ENCODE measurements at regions not wholly inside any gene's neighbourhood (a gene's known extent, or its start where the extent isn't known, plus 50 kb on each side); places are given as distances from the start of the nearest gene placed in this dataset.
A peak's percentile ranks its signal among the peaks of the same experiment; 100 is the strongest.

DNA sequence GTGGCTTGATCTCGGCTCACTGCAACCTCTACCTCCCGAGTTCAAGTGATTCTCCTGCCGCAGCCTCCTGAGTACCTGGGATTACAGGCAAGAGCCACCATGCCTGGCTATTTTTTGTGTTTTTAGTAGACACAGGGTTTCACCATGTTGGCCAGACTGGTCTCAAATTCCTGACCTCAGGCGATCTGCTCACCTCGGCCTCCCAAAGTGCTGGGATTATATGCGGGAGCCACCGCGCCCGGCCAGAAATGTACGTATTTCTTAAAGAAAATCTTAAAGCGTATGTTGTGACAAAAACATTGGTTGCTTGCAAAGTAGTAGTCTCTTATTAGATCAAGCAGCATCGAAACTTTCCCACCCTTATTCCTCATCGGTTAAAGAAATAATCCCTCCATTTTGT, 748.9 kb upstream of the NR2F2 start:
- Histone ChIP-seq H3K27me3 (ENCODE audit: control insufficient read depth, insufficient read depth, low read length) (no peaks in the 10 kb centered on the region), H3K36me3 (replicated peaks; ENCODE audit: control insufficient read depth, insufficient read depth, low read length) (no peaks in the 10 kb centered on the region), H3K4me3 (ENCODE audit: insufficient read depth, low read depth, low read length) (no peak overlapping the region)
- no peak for DNase-seq

DNA sequence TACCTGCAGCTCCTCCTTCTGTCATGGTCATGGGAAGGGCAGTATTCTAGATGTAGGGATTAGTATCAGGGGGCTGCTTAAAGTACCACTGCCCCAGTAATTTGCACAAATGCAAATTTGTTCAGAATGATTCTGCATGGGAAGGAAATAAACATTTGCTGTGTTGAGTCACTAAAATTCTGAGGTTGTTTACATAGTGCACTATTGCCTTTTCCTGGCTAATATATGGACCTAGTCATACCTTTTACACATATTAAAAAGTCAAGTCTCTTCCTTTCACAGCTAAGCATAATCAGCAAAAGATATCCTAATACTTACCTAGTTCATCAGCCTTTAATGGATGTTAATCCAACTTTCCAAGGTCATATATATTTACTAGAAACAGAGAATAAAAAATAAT, 746.4 kb upstream of the NR2F2 start:
- Histone ChIP-seq H3K36me3 (replicated peaks; ENCODE audit: control insufficient read depth, insufficient read depth, low read length) (no peaks in the 10 kb centered on the region), H3K4me3 (ENCODE audit: insufficient read depth, low read depth, low read length) (no peak overlapping the region), H3K27me3 (ENCODE audit: control insufficient read depth, insufficient read depth, low read length) (no peaks in the 10 kb centered on the region)
- DNase-seq, result no peak

DNA sequence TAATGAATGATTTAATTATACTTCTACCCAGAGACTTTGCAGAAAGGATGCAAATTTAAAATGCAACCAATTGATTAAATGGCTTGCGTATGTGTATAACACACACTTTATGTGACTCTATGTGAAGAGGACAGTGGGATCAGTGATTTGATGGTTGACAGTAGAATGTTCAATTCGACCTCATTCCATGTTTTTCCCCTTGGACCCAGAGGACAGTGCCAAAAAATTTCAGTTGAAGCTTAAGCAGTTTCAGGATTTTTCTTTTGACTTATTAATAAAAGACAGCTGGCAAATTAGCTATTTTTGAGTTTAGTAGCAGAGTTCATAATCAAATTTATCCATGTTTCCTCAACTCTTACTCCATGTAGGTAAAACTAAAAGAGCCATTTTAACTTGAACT, 742.4 kb upstream of the NR2F2 start:
- no peaks in the 10 kb centered on the region for H3K27me3 ChIP-seq (ENCODE audit: control insufficient read depth, insufficient read depth, low read length)
- H3K36me3 ChIP-seq (replicated peaks; ENCODE audit: control insufficient read depth, insufficient read depth, low read length), result no peaks in the 10 kb centered on the region
- no peak overlapping the region for H3K4me3 ChIP-seq (ENCODE audit: insufficient read depth, low read depth, low read length)
- DNase-seq, result no peak

DNA sequence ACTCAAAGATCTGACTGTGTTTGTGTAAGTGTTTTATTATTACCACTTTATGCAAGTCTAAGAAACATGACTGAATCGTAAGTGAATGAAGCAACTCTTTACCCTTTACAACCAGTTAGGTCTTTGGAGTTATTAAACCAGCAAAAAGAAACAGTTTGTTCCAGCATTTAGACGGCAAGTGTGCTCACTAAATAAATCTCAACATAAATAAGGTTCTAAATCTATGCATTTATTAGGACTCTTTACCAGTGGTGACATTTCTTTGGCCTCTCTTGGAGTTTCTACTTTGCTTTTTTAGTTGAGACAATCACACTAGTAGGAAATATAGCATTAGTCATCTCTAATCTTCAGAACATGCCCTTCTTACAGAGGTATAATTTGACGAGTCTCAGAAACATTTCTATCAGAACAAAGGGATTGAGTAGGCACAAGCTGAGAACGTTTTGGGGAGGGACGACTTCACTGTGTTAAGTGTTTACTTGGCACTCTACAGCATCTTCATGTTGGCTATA, 739.9 kb upstream of the NR2F2 start:
- H3K4me3 ChIP-seq (ENCODE audit: insufficient read depth, low read depth, low read length), result no peak overlapping the region
- H3K27me3 ChIP-seq (ENCODE audit: control insufficient read depth, insufficient read depth, low read length), result no peaks in the 10 kb centered on the region
- no peak for DNase-seq
- H3K36me3 ChIP-seq (replicated peaks; ENCODE audit: control insufficient read depth, insufficient read depth, low read length), result no peaks in the 10 kb centered on the region

DNA sequence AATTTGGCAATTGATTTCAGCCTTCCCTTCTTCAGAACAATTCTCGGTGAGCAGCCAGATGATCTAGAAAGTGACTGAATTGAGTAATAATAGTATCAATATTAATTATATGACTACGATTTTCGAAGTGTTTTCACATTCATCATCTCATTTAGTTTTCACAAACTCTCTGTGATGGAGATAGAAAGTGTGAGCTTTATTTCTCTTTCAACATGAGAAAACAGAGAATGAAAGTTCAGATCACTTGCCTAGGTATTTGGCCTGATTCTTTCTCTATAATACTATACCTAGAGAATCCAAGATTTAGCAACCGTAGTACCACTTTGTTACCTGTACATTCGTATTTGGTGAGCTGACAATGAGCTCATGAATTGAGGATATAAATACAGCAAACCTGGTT, 739.2 kb upstream of the NR2F2 start:
- H3K27me3 ChIP-seq (ENCODE audit: control insufficient read depth, insufficient read depth, low read length), result no peaks in the 10 kb centered on the region
- H3K4me3 ChIP-seq (ENCODE audit: insufficient read depth, low read depth, low read length), result no peak overlapping the region
- no peaks in the 10 kb centered on the region for H3K36me3 ChIP-seq (replicated peaks; ENCODE audit: control insufficient read depth, insufficient read depth, low read length)
- no peak for DNase-seq

DNA sequence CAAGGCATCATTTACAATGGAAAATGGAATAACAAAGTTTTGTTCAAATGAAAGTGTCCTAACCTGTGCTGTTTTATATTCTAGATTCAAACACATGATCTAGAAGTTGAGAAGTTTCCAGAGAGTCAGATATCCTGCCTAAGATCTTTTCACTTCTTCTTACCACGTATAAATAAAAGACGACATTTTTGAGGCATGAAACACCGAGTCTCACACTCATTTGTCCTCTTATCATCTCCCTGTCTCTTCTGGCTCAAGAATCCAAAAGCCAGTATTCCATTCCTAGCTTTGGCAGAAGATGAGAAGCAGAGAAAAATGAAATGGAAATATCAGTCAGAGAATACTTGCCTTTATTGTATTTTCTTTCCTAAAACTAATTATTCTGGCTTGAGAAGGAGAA, 738.6 kb upstream of the NR2F2 start:
- Histone ChIP-seq H3K36me3 (replicated peaks; ENCODE audit: control insufficient read depth, insufficient read depth, low read length) (no peaks in the 10 kb centered on the region), H3K4me3 (ENCODE audit: insufficient read depth, low read depth, low read length) (no peak overlapping the region), H3K27me3 (ENCODE audit: control insufficient read depth, insufficient read depth, low read length) (no peaks in the 10 kb centered on the region)
- DNase-seq, result no peak

DNA sequence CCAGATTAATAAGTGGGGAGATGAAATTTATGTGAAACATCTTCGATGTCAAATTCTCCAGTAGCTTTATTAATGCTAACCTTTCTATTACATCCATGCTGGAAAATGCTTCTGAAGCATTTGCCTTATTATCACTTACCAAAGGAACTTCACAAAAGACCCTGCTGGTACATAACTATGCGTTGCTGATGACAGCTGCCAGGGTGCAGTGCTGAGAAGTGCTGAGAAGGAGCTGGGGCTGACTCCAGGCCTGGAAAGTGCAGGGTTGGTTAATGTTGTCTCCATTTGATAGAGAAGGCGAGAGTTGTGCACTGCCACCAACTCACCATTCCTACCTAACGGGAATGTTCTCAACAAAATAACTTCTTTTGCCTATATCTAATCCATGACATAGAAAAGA, 736.0 kb upstream of the NR2F2 start:
- Histone ChIP-seq H3K27me3 (ENCODE audit: control insufficient read depth, insufficient read depth, low read length) (no peaks in the 10 kb centered on the region), H3K36me3 (replicated peaks; ENCODE audit: control insufficient read depth, insufficient read depth, low read length) (no peaks in the 10 kb centered on the region), H3K4me3 (ENCODE audit: insufficient read depth, low read depth, low read length) (no peak overlapping the region)
- DNase-seq, result no peak

DNA sequence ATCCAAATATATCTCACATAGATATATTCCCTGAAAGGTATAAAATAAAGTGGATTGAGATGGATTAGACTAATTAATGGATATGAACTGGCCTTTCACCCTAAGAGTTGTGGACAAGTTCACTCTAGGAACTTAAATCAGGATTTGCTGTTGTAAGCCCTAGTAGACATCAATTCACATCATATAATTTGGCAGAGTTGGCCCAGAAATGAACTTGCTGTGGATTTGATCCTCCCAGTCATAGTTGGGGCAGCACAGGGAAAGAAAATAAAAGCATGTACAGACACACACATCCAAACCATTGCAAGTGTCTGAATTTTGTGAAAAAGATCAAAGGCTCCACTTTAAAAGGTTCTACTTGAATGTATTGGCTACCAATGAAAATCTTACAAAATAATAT, 734.7 kb upstream of the NR2F2 start:
- no peak overlapping the region for H3K4me3 ChIP-seq (ENCODE audit: insufficient read depth, low read depth, low read length)
- no peaks in the 10 kb centered on the region for H3K27me3 ChIP-seq (ENCODE audit: control insufficient read depth, insufficient read depth, low read length)
- no peaks in the 10 kb centered on the region for H3K36me3 ChIP-seq (replicated peaks; ENCODE audit: control insufficient read depth, insufficient read depth, low read length)
- DNase-seq, result no peak

DNA sequence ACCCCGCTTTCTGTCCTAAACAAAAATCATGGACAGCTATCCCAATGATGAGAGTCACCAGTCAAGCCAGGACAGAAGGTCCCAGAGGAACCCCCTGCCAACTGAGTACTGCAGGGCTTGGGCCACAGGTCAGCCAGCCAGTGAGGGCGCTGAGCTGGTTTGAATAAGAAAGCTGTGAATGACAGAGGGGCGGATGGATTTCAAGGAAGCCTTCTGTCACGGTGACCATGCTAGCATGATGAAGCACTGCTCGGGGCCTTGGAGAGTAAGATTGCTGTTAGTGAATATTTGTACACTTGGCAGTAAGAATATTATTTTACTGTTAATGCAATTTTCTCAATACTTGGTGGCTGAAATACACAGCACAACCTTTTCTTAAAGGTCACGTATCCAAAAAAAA, 734.0 kb upstream of the NR2F2 start:
- DNase-seq, result peak; percentile 15
- Histone ChIP-seq H3K4me3 (ENCODE audit: insufficient read depth, low read depth, low read length) (no peak overlapping the region), H3K36me3 (replicated peaks; ENCODE audit: control insufficient read depth, insufficient read depth, low read length) (no peaks in the 10 kb centered on the region), H3K27me3 (ENCODE audit: control insufficient read depth, insufficient read depth, low read length) (no peaks in the 10 kb centered on the region)

DNA sequence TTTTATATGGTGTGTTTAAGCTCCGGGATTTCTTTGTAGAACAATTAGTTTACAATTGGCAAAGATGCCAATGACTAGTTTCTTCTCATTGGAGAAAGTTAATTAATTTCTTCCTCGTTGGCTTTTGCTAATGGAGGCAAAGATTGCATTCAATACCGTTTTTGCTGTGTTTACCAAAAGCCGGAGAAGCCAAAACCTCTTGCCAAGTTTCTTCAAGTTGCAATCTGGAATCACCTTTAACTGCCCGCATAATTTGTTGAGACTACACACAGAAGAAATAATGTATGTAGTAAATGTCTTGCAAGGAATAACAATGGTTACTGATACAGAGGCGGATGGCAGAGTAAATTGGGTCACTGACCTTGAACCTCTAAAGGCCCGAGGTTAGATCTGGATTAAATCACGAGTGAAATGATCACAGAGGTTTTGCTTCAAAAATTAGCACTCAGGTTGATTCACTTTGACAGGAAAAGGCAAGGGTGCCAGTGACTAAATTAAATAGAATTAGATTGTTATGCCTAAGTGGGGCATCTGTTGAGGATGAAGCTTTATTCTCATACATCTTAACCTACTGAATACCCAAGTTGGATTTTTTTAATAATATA, 732.1 kb upstream of the NR2F2 start:
- no peaks in the 10 kb centered on the region for H3K27me3 ChIP-seq (ENCODE audit: control insufficient read depth, insufficient read depth, low read length)
- DNase-seq, result no peak
- no peak overlapping the region for H3K4me3 ChIP-seq (ENCODE audit: insufficient read depth, low read depth, low read length)
- H3K36me3 ChIP-seq (replicated peaks; ENCODE audit: control insufficient read depth, insufficient read depth, low read length), result no peaks in the 10 kb centered on the region

DNA sequence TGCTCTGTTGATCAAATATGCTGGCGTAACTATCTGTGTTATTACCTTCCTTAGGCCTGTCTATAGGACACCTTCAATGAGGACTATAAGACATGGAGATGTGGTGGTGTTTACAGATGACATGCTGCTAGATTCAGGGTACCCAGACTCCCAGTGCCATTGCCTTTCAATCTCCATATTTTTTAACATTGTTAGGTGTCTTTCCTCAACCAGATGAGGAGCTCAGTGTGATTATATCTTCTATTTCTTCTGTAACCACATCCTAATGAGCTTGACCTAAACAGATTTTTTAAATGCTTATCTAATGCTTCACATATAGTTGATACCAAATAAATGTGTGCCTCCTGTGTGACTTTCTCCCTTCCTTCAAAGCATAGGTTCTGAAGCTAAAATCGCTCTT, 730.1 kb upstream of the NR2F2 start:
- Histone ChIP-seq H3K27me3 (ENCODE audit: control insufficient read depth, insufficient read depth, low read length) (no peaks in the 10 kb centered on the region), H3K36me3 (replicated peaks; ENCODE audit: control insufficient read depth, insufficient read depth, low read length) (no peaks in the 10 kb centered on the region), H3K4me3 (ENCODE audit: insufficient read depth, low read depth, low read length) (no peak overlapping the region)
- DNase-seq, result no peak

DNA sequence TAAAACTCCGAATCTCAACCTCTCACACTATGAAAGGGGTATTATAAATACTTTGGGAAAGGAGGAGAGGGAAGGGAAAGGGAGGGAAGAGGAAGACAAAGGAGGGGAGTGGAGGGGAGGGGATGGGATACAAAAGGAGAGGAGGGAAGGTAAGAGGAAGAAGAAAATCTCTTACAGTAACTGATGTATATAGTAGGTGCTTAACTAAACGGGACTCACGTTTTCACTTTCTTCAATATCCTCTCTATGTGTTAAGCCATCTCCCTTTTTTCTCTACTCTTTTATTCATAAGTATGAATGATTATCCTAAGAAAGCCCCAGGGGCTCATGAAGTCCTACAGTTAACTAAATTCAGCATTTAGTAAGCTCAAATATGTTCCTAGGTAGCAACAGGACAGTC, 729.6 kb upstream of the NR2F2 start:
- no peak overlapping the region for H3K4me3 ChIP-seq (ENCODE audit: insufficient read depth, low read depth, low read length)
- DNase-seq, result no peak
- H3K27me3 ChIP-seq (ENCODE audit: control insufficient read depth, insufficient read depth, low read length), result no peaks in the 10 kb centered on the region
- H3K36me3 ChIP-seq (replicated peaks; ENCODE audit: control insufficient read depth, insufficient read depth, low read length), result no peaks in the 10 kb centered on the region

DNA sequence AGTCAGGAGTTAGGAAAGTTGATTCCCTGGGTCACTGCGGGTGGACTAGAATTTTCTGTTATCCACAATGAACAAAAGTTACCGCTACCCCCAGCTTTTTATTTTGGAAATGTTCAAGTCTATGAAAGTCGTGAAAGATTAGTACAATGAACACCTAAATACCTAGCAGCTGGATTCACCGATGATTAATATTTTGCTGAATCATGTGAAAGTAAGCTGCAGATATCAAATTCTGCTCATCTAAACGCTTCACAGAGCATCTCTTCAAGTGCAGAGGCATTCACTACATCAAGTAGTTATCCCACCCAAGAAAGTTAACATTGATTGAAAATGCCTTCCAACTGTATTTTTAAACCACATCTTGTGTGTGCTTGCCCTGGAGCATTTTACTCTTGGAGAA, 729.0 kb upstream of the NR2F2 start:
- DNase-seq, result no peak
- Histone ChIP-seq H3K36me3 (replicated peaks; ENCODE audit: control insufficient read depth, insufficient read depth, low read length) (no peaks in the 10 kb centered on the region), H3K27me3 (ENCODE audit: control insufficient read depth, insufficient read depth, low read length) (no peaks in the 10 kb centered on the region), H3K4me3 (ENCODE audit: insufficient read depth, low read depth, low read length) (no peak overlapping the region)

DNA sequence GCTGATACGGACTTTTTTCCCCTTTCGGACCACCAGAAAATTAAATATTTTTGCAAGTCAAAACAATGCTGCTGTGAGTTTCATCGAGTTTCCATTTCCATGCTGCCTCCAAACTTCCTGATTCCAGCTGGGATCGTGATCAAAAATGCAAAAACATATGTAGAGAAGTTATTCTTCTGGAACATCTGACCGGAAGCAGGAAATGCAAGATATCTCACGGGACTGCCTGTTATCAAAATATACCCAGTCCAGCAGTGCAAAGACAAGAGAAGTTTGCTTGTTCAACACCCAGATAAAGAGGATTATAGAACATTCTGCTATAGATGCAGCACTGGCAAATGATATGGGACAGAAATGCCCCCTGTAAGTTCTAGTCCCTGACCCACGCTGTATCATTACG, 726.7 kb upstream of the NR2F2 start:
- Histone ChIP-seq H3K36me3 (replicated peaks; ENCODE audit: control insufficient read depth, insufficient read depth, low read length) (no peaks in the 10 kb centered on the region), H3K4me3 (ENCODE audit: insufficient read depth, low read depth, low read length) (no peak overlapping the region), H3K27me3 (ENCODE audit: control insufficient read depth, insufficient read depth, low read length) (no peaks in the 10 kb centered on the region)
- no peak for DNase-seq

DNA sequence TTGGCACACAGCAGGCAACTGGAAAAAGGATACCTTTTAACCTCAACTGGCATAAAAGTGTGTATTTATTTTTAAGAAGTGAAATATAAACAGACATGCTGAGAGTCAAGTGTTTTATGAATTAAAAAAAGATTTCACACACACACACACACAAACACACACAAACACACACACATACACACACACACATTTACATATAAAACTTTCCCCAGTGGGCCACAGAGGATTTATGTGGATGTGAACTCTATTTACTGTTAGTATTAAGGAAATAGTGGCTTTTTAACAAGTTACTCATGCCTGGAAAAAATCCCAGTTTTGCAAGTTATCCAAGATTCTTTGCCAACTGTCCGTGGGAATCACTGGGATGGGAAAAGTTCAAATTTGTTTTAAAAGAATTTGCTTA, 725.9 kb upstream of the NR2F2 start:
- no peak for DNase-seq
- no peaks in the 10 kb centered on the region for H3K27me3 ChIP-seq (ENCODE audit: control insufficient read depth, insufficient read depth, low read length)
- H3K4me3 ChIP-seq (ENCODE audit: insufficient read depth, low read depth, low read length), result no peak overlapping the region
- H3K36me3 ChIP-seq (replicated peaks; ENCODE audit: control insufficient read depth, insufficient read depth, low read length), result no peaks in the 10 kb centered on the region

DNA sequence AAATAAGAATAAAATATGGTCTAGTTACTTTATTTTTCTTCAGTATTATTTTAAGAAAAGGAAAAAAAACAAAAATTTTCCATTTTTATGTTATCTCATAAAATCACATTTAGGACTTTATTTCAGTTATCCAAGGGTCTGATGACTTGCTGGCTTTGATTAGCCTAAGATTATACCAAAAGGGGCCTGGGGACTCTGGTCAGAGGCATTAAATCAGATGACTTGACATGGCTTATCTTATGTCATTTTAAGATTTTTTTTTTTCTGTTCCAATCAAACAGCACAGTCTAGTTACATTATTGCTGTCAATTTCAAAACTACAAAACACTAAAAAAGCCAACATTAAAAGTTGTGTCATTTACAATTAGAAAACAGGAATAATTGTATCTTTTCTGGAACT, 725.4 kb upstream of the NR2F2 start:
- Histone ChIP-seq H3K4me3 (ENCODE audit: insufficient read depth, low read depth, low read length) (no peak overlapping the region), H3K27me3 (ENCODE audit: control insufficient read depth, insufficient read depth, low read length) (no peaks in the 10 kb centered on the region), H3K36me3 (replicated peaks; ENCODE audit: control insufficient read depth, insufficient read depth, low read length) (no peaks in the 10 kb centered on the region)
- DNase-seq, result no peak
